Bronchial epithelial cell (primary cell): ENCODE measurements at regions not wholly inside any gene's neighbourhood (a gene's known extent, or its start where the extent isn't known, plus 50 kb on each side); places are given as distances from the start of the nearest gene placed in this dataset.

Source experiments
- DNase-seq: peaks from one replicate; pipeline ENCODE4 v3.0.0-alpha.2; 2010; ENCODE audit warnings: low read depth
- FAIRE-seq: peaks from 2 replicates; lab custom pipeline; 2011; peaks lifted over from hg19 to GRCh38; lab: Jason Lieb, UNC
- H3K27me3 ChIP-seq: 2 replicates; pipeline ENCODE4 v1.5.1; 2011; ENCODE audit warnings: low read length; ENCODE audit not compliant: control insufficient read depth, insufficient read depth
- H3K36me3 ChIP-seq: 2 replicates; pipeline ENCODE4 v1.5.1; 2011; ENCODE audit warnings: low read length; ENCODE audit not compliant: control insufficient read depth, insufficient read depth
- H3K4me3 ChIP-seq: 2 replicates; pipeline ENCODE4 v1.5.1; 2011; ENCODE audit warnings: mild to moderate bottlenecking, low read depth, low read length, control low read depth
- TF ChIP-seq, protein P1 (sequence below): IDR thresholded peaks from 2 replicates; pipeline ENCODE4 v1.5.1; 2011; ENCODE audit warnings: mild to moderate bottlenecking, moderate library complexity, low read length, control low read depth, inconsistent platforms; ENCODE audit not compliant: insufficient read depth, severe bottlenecking

DNA sequence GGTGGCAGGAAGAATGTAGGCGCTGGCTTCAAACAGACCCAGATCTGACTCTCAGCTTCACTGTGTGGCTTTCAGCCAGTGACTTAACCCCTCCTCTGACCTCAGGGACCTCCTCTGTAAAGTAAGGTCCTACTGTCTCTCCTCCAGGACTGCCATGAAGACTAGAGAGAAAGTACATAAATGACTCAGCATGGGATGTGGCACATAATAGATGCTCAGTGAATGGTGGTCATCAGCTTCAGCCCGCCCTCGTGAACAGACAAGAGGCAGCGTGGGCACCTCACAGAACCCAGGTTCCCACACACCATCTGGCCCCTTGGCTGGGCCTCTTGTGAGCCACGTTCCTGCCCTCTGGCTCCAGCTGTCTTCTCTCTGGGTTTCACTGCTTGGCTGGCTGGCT, 126.0 kb downstream of the SYF2 start:
- FAIRE-seq: no peak
- Histone ChIP-seq H3K4me3 (no peak overlapping the region), H3K36me3 (no peaks in the 10 kb centered on the region), H3K27me3 (peaks cover 6% of the 10 kb centered on the region)
- DNase-seq: no peak
- TF ChIP-seq, protein P1, sequence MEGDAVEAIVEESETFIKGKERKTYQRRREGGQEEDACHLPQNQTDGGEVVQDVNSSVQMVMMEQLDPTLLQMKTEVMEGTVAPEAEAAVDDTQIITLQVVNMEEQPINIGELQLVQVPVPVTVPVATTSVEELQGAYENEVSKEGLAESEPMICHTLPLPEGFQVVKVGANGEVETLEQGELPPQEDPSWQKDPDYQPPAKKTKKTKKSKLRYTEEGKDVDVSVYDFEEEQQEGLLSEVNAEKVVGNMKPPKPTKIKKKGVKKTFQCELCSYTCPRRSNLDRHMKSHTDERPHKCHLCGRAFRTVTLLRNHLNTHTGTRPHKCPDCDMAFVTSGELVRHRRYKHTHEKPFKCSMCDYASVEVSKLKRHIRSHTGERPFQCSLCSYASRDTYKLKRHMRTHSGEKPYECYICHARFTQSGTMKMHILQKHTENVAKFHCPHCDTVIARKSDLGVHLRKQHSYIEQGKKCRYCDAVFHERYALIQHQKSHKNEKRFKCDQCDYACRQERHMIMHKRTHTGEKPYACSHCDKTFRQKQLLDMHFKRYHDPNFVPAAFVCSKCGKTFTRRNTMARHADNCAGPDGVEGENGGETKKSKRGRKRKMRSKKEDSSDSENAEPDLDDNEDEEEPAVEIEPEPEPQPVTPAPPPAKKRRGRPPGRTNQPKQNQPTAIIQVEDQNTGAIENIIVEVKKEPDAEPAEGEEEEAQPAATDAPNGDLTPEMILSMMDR: no peak

DNA sequence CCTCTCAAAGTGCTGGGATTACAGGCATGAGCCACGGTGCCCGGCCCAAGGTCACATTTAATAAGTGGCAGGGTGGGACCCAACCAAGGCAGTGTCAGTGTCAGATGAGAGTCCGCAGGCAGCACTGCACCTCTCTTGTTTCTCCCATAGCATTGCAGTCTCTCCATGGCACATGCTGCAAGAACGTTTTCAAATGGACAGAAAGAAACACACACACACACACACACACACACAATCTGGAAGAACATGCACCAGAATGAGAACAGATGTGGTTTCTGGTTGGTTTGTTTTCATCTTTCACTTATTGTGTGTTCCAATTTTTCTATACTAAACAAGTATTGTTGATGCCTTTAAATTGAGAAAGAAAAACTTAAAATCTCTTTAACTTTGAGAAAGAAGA, 126.5 kb downstream of the SYF2 start:
- FAIRE-seq (no peak), DNase-seq (no peak)
- H3K27me3 ChIP-seq: peaks cover 6% of the 10 kb centered on the region
- no peaks in the 10 kb centered on the region for H3K36me3 ChIP-seq
- TF ChIP-seq, protein P1: no peak
- no peak overlapping the region for H3K4me3 ChIP-seq

DNA sequence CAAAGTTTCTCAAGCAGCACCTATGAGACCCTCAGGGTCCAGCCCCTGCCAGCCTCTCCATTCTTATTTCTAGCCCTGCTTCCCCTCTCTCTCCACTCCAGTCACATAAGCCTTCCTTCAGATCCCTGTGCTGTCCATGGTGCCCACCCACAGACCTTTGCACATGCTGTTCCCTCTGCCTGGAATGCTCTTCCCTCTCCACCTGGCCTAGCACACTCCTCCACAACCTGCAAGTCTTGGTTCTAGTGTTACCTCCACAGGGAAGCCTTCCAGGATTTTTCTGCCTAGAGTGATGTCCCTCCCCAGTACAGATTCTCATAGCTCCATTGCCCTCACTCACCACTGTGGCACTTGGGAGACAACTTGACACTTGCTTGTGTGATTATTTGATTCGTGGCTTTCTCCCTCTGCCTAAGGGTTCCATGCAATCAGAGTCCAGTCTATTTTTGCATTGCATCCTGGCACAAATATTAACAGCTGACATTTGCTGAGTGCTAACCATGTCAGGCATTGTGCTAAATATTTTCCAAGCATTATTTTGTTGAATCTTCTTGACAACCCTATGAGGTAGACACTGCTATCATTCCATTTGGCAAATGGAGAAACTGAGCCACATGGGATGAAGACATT, 127.3 kb downstream of the SYF2 start:
- DNase-seq (no peak), FAIRE-seq (no peak)
- Histone ChIP-seq H3K27me3 (peaks cover 6% of the 10 kb centered on the region), H3K36me3 (no peaks in the 10 kb centered on the region), H3K4me3 (no peak overlapping the region)
- TF ChIP-seq, protein P1: no peak

DNA sequence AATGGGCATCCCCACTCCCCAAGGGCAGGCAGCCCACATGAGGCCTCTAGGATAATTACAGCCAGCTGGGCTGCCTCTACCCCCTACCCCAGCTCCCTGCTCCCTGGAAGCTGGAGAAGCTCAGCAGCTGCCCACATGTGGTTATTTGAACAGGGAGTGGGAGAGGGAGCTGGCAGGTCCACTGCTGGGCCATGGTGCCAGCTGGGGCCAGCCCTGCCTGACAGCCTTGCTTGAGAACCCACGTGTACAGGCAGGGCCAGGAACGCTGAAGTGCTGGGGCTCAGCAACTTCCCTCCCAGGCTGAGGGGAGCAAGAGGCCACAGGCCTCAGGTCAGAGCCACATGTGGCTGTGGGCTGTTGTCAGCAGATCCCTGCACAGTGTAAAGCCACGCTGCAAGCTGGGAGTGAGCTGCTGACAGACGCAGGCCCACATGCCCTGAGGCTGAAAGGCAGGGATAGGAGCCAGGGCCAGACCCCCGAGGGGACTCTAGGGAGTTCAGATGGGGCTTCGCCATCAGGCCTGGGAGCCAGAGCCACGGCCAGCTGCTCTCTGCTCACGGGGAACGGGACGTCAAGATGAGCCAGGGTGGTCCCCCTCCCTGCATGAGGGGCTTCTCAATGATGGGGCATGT, 129.0 kb downstream of the SYF2 start:
- TF ChIP-seq, protein P1: no peak
- H3K4me3 ChIP-seq: no peak overlapping the region
- no peaks in the 10 kb centered on the region for H3K36me3 ChIP-seq
- FAIRE-seq (no peak), DNase-seq (no peak)
- peaks cover 8% of the 10 kb centered on the region for H3K27me3 ChIP-seq

DNA sequence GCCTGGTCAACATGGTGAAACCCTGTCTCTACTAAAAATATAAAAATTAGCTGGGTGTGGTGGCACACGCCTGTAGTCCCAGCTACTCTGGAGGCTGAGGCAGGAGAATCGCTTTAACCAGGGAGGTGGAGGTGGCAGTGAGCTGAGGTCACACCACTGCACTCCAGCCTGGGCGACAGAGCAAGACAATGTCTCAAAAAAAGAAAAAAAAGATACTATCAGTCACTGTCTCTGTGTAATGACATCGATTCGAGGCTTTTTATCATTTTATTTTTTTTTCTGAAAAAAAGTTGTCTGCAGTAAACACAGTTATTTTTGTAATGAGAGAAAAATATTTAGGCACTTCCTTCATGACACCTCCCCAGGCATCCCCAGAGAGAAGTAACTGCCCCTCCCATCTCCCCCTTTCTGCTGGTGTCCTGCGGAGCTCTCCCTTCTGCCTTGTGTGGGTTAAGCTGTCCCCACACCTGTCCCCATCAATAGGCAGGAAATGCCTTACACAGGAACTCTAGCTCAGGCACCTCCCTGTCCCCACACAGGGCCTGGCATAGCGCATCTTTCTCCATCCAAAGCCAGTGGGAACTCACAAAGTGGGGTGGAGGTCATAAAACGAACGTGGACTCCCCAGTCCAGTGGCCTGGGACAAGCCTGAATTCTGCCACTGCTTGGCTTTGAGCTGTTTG, 132.0 kb downstream of the SYF2 start:
- peaks cover 3% of the 10 kb centered on the region for H3K27me3 ChIP-seq
- no peak for FAIRE-seq

More for the DNA sequence above, 132.0 kb downstream of the SYF2 start:
- Histone ChIP-seq H3K4me3 (no peak overlapping the region), H3K36me3 (no peaks in the 10 kb centered on the region)
- no peak for DNase-seq
- TF ChIP-seq, protein P1: no peak
